GM18858 (cell line): ENCODE measurements at regions not wholly inside any gene's neighbourhood (a gene's known extent, or its start where the extent isn't known, plus 50 kb on each side); places are given as distances from the start of the nearest gene placed in this dataset.

Experiments
- ATAC-seq: cut with Tn5 transposase; IDR thresholded peaks from one replicate; pipeline ENCODE4 v1.9.1; 2021; ENCODE audit not compliant: unreplicated experiment

DNA sequence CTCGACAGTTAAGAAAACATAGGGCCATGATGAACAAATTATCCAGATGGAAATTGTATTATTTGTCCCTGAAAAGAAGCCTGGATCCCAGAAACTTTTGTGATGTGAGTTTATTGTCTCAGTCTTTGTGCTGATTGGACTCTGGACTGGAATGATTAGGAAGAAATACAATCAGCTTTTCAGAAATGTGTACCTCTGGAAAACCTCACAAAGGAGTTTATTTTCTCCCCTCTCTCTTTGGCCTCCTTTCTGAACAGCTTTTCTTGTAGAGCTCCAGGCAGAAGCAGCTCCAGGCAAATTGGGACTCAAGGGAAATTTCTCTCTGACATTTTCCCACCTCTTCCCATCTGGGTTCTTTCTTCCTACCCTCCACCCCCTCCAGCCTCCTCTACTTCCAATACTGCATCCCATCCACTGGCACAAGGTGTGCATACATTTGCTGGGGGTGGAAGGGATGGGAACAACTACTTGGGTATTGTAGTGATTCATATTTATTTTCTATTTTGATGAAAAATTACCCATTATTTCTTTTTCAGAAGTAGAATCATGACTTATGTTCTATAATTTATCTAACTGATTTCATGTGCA lies 119.7 kb downstream of the CD47 start:
- ATAC-seq = no peak

DNA sequence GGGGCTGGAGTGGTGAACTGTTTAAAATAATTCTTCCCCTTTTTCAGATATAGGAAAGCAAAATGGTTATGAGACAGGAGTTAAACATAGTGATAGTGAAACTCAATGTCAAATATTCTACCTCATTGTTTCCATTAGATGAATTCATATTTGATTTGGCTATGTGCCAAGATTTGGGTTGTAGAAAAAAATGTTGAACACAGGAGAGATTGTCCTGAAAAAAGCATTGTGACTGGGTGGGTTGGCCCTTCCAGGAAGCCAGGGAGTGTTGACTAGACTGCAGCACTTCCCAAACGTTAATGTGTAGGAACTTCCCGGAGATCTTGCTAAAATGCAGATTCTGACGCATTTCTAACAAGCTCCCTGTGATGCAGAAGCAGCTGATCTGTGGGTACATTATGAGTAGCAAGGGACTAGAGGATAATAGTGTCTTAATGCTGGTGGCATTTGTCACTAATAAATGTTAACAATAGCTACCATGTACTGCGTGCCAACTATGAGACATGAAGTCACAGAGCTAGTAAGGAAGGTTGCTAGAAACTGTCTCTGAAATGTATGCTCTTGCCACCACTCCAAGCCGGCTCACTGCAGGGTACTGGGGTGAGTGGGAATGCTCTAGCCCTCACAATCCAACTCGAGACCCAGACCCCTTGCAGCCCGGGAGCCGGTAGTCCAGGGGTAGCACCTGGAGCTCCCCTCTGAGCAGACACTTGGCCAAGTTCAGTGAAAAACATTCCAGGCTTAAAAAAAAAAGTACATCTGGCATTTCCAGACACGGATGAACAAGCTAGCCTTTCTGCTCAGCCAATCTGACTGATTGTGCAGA lies 120.6 kb downstream of the CD47 start:
- ATAC-seq = no peak

DNA sequence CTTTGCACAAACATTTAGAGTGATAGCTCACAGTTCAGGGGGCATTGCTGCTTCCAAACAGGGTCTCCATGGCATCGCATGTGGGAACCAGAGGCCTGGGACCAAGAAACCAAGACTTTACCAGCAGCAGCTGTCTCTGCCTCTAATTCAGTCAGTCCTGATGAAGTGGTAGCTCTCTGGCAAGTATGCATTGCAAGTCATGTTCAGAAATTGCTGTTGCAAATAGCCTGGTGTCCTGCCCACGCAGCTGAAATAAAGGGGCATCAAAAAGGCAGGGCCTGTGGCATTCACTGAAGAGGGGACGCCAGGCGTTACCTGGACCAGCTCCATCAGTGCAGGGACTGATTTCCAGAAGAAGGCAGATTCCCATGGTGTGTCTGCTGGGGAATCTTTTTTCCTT lies 121.3 kb downstream of the CD47 start:
- no peak for ATAC-seq

DNA sequence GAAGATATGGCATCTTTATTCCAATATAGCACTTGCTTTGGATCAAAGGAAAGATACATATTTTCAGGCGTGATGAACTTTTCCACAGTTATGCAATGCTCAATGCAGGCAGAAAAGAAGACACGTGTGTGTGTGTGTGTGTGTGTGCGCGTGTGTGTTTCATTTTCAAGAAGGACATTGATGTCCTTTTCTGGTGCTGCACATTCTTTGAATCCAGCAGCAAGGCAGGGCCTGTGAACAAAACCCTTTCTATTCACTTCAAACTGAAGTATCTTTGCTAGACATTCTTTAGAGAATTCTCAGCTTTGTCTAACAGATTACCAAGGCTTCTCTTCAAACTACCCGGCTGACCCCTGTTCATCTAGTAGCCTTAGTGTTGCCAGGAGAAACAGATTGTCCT lies 124.6 kb downstream of the CD47 start:
- ATAC-seq = no peak

DNA sequence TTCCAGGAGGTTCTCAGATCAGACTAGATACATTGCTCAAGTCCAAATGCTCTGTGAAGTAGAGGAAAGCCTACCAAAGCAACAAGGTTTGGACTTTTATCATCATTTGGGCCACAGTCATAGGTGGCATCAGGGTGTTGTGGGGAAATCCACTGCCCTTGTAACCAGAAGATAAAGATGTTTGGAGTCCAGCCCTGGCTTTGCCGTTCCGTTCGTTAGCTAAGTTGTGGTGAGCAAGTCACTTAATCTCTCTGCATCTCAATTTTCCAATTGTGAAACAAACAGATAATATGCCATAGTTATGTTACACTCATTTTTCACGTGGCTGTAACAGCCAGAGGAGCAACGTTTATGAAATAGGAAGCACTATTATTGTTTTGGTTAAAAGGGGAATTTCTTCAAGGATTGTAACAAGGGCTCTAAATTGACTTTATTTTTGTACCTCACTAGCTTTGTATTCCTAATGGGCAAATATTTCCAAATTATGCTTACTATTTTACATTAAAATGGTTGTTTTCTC lies 125.6 kb downstream of the CD47 start:
- ATAC-seq = no peak

DNA sequence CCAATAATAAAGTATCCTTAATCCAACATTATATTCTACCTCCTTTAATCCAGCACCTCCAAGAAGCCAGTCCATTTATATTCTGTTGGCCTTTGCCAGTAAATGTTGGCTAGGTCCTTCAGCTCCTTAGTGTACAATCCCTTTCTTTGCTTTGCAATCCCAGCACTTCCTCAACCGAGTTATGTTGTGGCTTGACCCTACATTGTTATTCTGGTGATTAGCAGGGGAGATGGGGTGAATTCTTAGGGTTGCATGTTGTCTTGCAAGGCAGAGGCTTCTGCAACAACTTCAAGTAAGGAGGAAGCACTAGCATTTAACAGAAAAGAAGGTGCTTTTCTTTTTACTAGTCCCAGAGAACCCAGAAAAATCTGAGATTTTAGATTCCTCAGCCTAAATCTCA lies 127.2 kb downstream of the CD47 start:
- no peak for ATAC-seq

DNA sequence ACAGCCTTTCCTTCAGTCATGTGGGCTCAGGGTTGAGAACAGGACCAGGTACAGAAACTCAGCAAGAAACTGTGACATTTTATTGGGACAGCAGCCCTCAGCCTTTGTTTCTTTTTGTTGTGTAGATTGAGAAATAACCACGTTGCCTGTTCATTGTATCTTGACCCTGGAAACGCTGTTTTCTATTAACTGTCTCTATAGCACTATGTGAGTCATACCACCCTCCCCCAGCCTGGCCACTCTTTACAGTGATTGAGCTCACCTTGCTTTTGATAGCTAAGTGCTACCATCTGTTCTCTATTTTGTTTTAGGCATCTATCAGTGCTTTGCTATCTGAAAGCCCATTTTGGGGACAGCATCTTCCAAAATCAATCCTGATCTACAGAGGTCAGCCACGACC lies 127.9 kb downstream of the CD47 start:
- no peak for ATAC-seq

DNA sequence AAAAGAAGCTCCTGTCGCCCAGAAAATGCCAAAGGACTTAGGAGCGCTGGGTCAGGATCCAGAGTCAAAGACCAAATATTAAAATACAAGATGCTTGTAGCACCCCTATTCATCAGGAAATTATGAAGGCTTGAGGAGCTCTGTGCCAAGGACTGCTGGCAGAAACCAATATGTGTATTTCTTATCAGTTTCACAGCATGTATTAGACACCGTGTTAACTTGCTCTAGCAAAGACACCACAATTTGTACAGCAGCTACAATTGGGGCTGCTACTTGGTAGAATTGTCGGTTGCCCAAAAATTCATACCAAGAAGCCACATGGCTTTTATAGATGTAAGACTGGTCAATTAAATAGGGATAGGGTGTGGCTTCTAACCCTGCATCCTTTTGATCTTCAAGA lies 128.8 kb downstream of the CD47 start:
- no peak for ATAC-seq

DNA sequence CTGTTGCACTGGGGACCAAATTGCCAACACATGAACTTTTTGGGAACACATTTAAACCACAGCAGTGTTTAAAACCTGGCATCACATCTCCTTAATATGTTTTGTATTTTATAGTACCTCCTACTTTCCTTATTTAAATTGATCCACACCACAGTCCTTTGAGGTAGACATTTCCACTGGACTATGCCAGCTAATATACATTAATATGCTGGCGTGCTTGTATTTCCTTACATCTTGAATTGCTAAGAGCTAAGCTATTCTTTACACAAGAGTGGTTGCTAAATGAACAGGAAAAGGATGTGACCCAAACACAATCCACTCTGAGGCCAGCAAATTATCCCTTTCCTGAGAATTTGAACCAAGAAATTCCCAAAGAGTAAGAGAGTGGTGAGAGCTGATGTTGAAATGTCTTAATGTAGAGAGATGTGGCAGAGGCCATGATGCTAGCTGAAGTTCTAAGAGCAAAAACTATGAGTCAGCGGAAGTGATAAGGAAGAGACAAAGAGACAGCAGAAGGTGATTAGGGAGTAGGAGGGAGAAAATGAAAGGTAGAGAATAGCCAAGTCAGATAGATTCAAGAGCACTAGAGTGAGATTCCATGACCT lies 131.2 kb downstream of the CD47 start:
- ATAC-seq = no peak

DNA sequence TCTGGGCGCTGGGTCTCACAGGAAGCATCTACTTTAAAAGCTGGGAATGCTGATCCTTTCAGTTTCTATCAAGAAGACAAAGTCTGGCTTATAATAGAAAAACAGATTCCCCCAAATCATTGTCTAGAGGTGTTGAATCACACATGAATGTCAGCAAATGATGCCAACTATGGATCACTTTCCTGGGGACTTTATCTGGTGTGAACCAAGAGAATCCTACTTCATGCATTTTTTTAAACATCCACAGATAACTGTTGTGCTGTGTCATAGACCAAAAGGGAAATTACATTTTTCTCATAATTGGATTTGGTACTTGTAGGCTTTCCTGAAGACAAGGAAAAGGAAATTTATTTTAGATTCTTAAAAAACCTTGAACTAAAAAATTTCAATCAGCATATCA lies 132.7 kb downstream of the CD47 start:
- ATAC-seq = no peak

DNA sequence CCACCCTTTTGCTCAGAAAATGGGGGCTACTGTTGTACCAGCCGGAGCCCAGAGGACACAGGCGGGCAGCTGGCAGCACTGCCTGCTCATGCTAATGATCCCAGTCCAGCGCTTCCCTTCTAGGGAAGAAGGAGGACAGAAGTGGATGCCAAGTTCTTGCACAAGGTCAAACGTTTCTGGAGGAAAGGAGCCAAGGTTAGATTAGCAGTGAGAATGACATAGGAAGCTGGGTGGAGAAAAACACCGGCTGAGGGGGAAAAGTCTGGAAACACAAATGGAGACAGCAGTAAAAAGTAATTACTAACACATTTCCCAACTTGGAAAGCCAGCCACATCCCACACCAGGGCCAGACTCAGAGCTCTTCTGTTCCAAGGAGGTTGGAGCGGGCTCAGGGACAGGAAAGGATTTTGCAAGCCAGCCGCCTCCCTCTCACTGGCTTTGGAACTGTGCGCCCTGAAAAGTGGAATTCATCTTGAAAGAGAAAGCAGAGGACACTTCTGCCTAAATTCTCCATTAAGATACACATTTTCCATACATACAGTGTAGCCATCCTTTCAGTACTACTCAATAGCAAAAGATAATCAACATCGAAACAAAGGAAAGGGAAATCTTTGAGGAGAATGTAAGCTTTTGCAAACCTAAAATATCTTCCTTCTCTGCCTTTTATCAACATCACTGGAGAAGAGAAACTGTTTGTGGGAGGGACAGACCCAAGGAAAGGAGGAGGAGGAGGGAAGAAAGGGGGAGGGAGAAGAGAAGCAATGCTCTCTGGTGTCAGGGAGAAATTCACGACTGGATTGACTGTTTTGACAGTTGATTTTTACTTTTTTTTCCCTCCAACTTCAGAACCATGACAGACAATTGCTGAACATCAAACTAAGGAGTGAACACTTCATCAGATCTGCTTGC lies 133.6 kb downstream of the CD47 start:
- no peak for ATAC-seq

DNA sequence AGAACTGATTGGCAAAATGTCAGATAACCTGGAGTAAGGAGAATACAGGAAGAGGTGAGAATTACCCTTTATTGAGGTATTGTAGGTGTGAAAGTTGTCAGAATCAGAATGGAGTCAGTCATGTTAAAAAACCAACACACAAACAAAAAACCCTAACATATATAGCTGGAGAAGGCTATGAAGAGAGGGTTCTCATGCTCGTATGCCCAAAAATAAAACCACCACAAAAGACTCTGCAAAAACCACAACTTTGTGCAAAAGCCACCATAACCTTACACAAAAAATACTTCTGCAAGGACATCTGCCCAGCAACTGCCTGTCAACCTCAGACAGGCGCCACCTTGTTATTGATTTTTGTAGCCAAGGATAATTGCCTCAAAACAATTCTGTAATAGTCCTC lies 136.0 kb downstream of the CD47 start:
- no peak for ATAC-seq

DNA sequence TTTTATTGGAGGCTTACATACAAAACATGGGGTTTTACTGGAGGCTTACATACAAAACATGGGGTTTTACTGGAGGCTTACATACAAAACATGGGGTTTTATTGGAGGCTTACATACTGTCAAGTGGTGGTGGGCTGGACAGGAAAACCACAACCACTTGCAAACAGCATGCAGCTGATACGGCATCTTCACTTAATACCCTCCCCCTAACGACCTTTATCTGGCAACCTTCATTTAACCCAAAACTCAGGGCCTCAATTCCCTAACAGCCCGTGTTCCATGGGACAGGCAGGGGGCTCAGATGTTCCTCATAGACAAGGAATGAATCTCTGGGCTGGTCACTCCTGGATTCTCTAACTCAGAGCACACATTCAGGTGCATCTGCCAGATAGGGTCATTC lies 137.1 kb downstream of the CD47 start:
- no peak for ATAC-seq

DNA sequence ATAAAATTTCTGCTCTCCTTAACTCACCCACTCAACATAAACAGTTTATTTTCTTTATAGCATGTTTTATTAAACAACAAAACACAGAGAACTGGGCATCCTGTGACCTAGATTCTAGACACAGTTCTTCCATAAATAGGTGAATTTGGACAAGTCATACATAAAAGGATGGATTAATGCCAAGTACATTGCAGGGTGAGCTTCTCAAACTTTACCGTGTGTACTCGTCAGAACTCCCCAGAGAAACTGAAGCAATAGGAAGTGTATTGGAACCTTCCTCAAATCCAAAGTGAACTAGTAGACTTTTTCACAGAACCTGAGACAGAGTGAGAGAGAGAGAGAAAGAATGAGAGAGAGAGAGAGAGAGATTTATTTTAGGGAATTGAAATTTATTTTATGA lies 139.7 kb downstream of the CD47 start:
- no peak for ATAC-seq

DNA sequence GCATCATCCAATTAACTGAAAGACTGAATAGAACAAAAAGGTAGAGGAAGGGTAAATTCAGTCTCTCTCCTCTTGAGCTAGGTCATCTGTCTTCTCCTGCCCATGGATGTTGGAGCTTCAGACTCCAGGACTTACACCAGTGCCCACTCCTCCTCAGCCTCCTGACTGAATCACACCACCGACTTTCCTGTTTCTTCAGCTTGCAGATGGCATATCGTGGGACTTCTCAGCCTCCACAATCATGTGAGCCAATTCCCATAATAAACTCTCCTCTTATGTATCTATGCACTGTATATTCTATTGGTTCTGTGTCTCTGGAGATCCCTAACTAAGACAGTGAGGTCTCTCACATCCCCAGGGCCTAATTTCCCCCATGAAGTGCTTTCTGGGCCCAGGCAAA lies 140.4 kb downstream of the CD47 start:
- no peak for ATAC-seq

DNA sequence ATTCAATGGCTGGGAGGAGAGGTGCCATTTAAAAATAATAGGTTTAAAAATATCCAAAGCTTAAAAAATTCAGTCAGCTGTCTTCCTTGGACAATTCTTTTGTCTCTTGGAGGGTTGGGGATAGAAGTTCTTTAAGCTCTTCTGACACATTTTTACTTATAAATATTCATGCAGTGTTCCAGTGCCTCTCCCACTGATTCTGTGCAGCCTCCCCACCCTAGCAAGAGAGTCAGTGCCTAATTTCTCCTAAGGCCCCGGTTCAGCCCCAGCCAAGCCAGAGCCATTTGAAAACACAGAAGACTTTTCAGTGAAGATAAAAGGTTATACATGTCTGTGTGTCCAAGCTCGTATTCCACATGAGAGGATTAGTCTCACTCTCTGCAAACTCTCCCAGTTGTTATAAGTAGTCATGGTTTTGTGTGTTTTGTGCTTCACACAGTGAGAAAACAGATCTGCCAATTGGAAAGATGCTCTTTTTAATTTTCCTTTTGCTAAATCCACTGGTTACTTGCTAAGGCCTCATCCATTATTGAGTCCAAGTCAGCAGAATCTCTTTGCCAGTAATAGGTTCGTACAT lies 141.3 kb downstream of the CD47 start:
- no peak for ATAC-seq

DNA sequence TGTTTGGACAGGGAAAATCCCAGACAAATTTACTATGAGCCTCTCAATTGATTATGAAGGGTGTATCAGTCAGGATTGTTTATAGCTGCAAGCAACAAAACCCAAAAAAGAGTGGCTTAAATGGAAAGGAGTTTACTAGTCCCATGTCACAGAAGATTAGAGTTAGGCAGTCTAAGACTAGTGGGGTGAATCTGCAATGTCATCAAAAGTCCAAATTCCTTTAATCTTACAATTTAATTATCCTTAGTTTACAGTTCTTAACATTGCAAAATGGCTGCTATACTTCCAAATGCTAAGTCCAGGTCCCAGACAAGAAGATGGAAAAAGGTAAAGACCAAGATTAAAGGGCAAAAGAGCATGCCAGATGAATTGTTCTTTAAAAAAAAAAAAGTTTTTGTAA lies 143.6 kb downstream of the CD47 start:
- no peak for ATAC-seq

DNA sequence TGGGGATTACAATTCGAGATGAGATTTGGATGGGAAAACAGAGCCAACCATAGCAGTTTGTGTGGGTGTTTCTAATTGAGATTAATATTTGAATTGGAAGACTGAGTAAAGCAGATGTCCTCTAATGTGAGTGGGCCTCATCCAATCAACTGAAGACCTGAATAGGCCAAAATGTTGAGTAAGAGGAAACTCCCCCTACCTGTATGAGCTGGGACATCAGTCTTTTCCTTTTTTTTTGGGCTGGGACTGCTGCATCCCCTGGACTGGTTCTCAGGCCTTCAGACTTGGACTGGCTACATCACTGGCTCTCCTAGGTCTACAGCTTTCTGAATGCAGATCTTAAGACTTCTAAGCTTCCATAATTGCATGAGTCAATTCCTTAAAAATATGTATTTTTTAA lies 144.1 kb downstream of the CD47 start:
- ATAC-seq = no peak

DNA sequence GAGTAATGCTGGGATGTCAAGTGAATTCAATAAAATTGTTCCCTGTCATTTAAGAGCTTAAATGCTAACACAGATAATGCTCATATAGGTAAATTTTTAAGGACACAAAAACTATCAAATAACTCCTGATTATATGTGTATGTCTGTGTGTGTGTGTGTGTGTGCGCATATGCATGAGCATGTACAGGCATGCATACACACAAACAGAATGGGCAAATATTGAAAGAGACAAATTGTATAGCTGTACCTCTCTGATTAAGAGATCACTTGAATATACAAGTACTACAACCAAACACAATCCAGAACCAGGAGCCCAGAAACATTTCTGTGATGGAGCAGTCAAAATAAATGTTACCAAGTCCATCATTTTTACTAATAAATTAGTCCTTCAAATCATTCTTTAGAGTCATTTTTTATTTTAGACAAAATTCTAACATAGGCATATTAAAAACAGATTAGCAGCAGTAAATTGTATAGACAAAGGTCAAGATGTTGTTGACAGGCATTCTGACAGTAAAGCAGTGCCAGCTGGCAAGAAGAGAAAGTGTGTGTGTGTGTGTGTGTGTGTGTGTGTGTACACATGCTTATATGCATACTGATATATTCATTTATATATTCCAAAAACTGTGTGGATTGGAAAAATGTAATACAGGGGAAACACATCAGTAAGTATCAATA lies 145.3 kb downstream of the CD47 start:
- ATAC-seq = no peak

DNA sequence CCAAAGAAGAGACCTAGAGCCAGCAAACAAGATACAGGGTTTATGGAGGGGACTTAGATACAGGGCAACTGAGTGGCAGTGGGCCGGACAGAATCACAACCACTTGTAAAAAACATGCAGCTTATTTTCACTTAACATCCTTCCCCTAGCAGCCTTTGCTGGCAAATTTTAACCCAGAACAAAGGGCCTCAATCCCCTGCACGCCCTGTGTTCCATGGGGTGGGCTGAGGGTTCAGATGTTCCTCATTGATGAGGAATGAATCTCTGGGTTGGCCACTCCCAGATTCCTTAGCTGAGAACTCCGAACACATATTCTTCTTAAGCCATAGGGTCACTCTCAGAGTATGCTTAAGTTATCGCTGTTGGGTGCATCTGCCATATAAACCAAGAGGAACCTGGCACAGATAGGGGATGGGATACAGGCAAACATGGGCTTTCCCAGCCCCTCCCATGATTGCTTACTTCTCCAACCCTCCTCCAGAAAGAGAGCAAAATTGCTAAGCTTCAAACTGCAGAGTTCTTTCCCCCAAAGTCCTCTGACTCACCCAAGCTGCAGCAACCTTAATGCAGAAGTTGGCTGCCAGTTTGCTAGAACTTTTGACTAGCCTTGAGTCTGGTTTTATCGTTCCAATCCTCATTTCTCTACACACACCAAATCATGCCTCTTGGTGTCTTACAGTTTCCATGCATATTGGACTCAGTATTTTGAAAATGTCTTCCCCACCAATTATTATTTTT lies 146.9 kb downstream of the CD47 start:
- ATAC-seq = no peak
